GM19455 (cell line): ENCODE measurements at regions not wholly inside any gene's neighbourhood (a gene's known extent, or its start where the extent isn't known, plus 50 kb on each side); places are given as distances from the start of the nearest gene placed in this dataset.
A peak's percentile ranks its signal among the peaks of the same experiment; 100 is the strongest.

Experiments
- ATAC-seq: cut with Tn5 transposase; IDR thresholded peaks from one replicate; pipeline ENCODE4 v1.9.1; 2021; ENCODE audit not compliant: unreplicated experiment

DNA sequence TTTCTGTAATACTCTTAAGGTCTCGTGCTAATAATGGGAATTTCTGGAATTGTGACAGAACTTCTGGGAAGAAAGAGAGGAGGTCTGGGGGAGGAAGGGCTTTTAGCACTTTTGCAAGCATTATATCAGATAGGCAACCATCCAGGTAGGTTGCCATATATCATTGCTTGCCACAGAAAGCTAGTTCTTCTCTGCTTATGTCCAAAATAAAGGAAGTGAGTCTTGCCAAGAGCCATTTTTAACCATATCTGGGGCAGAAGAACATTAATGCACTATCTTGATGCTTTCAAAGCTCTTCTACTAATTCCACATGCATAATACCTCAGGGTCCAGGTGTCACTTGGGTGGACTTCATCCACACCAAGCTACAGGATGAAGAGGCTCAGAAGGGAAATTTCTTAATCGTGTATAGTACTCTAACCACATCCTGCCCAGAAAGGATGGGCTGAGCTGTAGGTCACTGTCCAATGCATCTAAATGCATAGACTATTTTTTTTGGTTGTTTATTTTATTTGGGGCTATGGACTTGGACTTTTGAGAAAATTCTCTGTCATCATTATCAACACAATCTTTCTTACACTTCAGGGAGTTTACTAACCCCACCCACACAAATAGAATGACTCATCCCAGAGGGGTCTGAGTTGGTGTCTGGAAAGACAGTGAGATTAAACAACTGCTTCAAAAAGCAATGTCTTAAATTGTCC is 68.9 kb upstream of the ADO start:
- ATAC-seq, result peak; percentile 55

DNA sequence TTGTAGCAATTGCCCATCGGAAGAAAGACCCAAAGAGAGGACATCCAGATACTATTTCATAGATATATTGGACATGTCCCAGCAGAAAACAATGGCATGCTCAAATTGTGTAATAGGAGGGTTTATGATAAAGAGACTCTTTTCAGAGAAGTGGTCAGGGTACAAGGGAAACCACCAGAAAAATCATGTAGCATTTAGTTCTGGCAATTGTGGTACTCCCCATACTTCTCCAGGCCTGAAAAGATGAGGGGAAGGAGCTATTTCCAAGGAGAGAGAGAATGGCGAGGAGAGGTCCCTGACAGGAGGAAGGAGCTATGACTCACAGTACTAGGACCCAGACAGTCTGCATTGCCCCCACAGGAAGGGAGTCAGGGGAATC is 68.4 kb upstream of the ADO start:
- no peak for ATAC-seq

DNA sequence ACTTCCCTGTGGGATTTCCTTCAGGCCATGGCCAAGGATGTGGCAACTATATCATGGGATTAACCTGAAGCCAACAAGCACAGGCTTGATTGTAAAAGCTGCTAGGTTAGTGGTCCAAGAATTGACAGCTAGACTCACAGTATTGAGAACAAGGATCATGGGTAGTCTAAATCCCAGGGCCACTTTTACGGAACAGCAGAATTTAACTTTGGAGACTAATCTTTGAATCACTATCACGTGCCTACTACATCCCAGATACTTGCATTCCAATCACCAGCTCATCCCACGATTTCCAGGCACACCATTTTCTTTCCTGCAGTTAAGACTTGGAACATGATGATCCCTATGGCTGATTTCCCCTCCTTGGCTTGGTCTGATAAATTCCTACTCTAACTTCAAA is 65.6 kb upstream of the ADO start:
- no peak for ATAC-seq

DNA sequence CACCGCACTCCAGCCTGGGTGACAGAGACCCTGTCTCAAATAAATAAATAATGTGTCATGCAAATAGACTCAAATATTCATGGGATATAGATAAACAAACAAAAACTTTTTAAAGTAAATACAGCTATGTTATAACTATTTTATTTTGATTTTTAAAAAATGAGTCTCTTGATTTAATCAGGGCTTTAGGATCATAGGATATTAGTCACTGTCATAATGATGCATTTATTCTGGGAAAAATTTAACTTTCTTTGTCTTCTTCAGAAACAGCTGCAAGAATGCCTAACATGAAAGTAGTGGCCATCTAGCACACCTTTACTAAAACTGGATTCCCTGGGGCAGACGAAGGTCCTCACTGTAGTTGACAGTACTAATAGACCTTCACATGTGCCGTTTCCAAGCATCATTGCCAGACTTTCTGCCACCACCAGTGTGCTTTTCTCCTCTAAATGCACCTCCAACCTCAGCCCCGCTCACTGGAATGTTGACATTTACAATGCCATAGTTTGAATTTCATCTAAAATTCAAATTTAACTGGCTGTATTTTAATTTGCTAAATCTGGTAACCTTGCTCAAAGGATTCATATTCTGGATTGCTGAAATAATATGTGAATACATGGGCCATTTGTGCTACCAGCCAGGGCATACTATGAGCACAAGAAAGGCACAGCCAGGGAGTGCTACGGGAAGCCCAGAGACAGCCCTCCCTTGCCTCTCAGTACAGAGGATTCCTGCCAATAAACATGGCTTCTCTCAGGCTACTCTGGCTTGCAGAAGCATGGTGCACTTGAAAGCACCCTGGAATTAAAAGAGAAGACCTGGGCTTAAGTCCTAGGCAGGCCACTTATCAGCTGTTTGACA is 63.4 kb upstream of the ADO start:
- ATAC-seq, result no peak

DNA sequence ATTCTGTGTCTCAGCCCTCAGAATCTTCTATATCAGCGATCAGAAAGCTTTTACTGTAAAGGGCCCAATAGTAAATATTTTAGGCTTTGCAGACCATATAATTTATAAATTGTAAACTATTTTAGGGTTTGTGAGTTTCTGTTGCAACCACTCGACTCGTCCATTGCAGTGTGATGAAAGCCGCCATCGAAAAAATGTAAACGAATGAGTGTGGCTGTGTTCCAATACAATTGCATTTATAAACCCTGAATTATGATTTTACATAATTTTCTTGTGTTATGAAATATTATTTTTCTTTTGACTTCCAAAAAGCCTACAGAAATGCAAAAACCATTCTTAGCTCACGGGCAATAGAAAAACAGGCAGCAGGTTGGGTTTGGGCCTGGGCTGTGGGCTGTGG is 62.5 kb upstream of the ADO start:
- no peak for ATAC-seq

DNA sequence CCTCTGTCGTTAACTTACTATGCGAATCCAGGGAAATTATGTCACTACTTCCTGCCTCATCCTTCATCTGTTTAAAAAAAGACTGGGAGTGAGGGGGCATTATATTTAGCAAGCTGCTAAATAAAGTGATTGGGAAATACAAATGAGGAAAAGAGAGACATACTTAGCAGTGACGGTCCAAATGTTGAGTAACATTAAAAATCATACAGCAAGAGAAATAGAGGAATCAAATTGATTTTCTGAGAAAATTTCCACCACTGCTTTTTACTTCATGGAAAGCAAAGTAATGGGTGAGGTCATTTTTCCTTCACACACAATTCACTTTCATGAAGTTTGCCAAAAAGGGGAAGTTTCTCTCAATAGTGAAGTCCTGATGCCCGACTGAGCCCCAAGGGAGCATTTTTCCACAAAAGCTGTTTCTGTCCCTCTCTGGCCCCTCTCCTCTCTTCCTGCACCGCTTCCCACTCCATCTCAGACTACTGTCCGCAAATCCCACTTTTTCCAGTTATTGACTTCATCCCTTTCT is 61.9 kb upstream of the ADO start:
- no peak for ATAC-seq

DNA sequence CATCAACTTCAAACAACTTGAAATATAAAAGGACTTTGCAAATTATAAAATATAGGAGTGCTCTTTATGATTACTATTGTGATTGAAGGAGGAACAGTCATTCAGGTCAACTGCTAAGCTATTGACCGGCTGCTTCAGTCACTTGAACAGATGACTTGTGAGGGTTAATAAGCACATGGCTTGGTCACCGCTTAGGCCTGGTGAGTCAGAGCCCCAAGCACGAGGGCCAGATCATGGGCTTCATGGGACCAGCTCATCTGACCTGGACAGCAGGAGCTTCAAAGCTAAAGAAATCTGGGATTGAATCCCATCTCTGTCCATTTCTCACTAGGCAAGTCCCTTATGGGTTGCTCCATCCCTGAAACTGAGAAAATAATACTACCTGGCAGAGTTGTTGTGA is 60.4 kb upstream of the ADO start:
- ATAC-seq, result no peak

DNA sequence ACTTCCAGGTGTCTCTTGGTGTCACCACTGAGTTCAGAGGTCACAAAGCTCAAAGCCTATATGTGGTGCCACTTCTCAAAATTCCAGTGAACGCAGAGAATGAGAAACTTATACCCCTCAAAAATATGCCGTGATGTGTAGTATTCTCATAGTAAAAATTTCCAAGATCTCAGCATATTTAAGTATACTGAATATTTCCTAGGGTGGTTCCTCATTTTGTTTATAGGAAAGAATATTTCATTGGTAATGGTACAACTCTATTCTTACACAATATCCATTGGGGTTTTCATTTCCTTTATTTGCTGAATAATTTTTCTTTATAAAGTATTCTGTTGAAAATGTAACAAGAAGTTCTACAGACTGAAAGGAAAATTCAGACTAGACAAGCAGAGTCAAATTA is 58.9 kb upstream of the ADO start:
- no peak for ATAC-seq

DNA sequence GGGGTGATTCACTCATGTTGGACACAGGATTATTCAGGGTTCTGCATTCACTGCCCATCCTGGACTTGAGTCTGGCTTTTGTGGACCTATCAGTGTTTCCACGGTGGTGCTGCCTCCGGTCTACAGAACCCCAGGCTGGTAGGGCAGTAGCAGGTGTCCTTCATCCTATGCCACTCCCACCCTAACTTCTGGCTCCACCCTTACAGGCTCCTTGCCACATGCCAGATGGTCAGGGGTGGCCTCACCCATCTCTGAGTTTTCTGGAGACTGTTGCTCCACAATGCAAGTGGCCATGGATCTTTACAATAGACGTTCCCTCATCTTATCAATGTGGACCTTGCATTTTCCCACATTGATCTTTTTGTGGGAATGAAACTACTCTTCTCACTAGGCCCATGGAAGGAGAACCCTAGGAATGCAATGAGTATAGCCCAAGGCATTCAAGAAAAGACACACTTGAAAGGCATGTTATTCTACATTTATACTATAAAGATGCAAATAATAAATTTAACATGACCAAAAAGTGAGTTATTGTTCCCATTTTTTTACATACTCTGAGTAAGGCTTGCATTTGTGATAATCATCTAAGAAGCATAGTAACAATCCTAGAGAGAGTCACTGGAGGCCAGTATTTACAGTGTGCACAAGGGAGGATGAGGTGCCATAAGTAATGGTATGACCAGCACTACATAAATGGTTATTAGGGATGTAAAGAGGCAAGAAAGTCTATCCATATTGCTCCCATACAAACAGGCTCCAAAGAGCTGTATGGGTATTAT is 57.4 kb upstream of the ADO start:
- ATAC-seq, result no peak

DNA sequence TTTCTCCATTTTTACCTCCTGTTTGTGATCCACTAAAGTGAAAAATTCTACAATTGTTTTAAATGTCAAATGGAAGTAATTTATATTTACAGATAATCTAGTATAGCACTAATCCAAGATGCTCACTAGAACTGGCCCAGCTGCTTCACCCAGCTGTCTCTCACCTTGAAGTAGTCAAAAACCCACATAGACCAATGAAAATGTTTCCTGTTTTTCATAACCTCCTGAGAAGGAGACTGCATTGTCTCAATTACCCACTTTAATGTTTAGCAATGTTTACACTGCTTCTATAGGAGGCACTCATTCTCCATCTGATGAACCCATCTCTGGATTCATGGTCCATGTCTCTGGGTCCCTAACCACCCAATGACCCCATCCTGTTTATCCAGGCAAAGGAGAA is 56.1 kb upstream of the ADO start:
- ATAC-seq, result no peak

DNA sequence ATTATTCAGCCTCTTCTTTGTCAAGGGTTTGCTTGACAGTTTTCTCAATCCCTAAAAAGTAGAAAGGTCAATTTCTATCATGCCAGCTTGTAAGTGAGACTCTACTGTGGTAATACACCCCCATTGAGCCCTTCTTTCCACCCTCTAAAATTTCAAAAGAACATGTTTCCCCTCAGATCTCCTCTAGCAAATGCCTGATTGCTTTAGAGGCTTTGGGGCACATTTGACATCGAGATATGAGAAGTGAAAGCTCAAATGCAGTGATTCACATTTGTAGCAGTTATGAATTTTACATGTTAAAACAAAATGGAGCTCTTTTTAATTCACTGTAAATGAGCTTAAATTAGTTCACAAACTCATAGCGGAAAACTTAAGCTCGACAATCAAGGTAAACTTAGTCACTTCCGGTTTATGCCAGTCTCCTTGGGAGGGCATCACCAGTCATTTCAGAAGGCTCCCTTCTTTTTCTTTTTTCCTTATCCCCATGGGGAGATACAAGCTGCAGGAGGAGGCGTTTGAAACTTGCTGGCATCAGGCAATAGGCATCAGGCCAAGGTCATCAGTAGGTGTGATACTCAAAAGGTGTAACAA is 55.3 kb upstream of the ADO start:
- no peak for ATAC-seq
